ENCODE measurements at regions not wholly inside any gene's neighbourhood (a gene's known extent, or its start where the extent isn't known, plus 50 kb on each side); places are given as distances from the start of the nearest gene placed in this dataset.

DNA sequence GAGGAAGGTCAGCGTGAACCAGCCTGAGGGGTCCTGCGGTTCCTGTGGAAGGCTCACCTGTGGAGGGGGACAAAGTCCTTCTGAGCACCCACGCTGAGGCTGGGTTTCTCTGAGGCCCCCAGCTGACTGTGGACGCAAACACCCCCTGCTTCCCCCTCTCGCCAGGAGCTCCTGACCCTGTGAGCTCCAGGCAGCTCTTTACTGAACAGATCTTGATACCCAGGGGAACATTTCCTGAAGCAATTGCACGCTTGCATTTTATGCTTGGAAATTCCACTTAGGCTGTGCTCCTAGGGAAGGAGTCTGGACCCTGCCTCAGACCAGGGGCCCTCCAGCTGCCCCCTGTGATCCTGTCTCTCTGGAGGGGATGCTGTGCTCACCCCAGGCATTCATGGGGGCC lies 454.2 kb upstream of the B3GAT1 start:
- Histone ChIP-seq H3K4me2 (ENCODE audit: low read length) (no peak overlapping the region), H3K9me3 (ENCODE audit: low read length) (no peaks in the 10 kb centered on the region), H3K4me3 (ENCODE audit: low read depth, low read length, poor library complexity, severe bottlenecking) (no peak overlapping the region), H3K79me2 (ENCODE audit: insufficient read depth, low read length) (no peaks in the 10 kb centered on the region), H2AFZ (ENCODE audit: low read length) (no peak overlapping the region), H3F3A (ENCODE audit: insufficient read depth, low read length) (no peaks in the 10 kb centered on the region), H3K27ac (ENCODE audit: low read depth, low read length, poor library complexity, severe bottlenecking) (no peak overlapping the region), H3K9me2 (ENCODE audit: low read depth, low read length) (no peaks in the 10 kb centered on the region), H3K36me3 (ENCODE audit: insufficient read depth, low read length) (no peaks in the 10 kb centered on the region), H3K27me3 (ENCODE audit: insufficient read depth, low read length) (no peaks in the 10 kb centered on the region), H4K20me1 (ENCODE audit: insufficient read depth, low read length) (no peaks in the 10 kb centered on the region), H3K4me1 (ENCODE audit: insufficient read depth, low read length, severe bottlenecking) (no peaks in the 10 kb centered on the region), H3K9ac (ENCODE audit: low read length) (no peak overlapping the region)
- no peak for TF ChIP-seq EZH2 (IDR thresholded peaks at IDR 0.05; ENCODE audit: borderline replicate concordance, low read length)
- TF ChIP-seq, protein P1, sequence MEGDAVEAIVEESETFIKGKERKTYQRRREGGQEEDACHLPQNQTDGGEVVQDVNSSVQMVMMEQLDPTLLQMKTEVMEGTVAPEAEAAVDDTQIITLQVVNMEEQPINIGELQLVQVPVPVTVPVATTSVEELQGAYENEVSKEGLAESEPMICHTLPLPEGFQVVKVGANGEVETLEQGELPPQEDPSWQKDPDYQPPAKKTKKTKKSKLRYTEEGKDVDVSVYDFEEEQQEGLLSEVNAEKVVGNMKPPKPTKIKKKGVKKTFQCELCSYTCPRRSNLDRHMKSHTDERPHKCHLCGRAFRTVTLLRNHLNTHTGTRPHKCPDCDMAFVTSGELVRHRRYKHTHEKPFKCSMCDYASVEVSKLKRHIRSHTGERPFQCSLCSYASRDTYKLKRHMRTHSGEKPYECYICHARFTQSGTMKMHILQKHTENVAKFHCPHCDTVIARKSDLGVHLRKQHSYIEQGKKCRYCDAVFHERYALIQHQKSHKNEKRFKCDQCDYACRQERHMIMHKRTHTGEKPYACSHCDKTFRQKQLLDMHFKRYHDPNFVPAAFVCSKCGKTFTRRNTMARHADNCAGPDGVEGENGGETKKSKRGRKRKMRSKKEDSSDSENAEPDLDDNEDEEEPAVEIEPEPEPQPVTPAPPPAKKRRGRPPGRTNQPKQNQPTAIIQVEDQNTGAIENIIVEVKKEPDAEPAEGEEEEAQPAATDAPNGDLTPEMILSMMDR (IDR thresholded peaks at IDR 0.05; ENCODE audit: low read length): no peak

DNA sequence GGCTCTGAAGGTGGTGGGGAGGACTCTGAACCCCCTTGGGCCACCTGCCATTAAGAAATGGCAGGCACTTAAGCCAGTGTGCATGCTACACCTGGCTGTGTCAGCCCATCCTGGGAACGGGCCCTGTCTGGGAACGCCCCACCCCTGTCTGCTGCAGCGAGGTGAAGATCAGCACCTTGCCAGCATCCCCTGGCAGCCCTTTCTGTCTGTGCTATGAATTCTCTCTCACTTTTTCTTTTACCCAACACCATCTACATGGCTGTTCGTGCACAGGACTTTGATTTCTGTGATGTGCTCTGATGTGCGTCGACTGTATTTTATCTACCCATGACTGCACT lies 452.9 kb upstream of the B3GAT1 start:
- Histone ChIP-seq H3K27ac (ENCODE audit: low read depth, low read length, poor library complexity, severe bottlenecking) (no peak overlapping the region), H3F3A (ENCODE audit: insufficient read depth, low read length) (no peaks in the 10 kb centered on the region), H3K79me2 (ENCODE audit: insufficient read depth, low read length) (no peaks in the 10 kb centered on the region), H4K20me1 (ENCODE audit: insufficient read depth, low read length) (no peaks in the 10 kb centered on the region), H3K27me3 (ENCODE audit: insufficient read depth, low read length) (no peaks in the 10 kb centered on the region), H3K9me3 (ENCODE audit: low read length) (no peaks in the 10 kb centered on the region), H2AFZ (ENCODE audit: low read length) (no peak overlapping the region), H3K9me2 (ENCODE audit: low read depth, low read length) (no peaks in the 10 kb centered on the region), H3K9ac (ENCODE audit: low read length) (no peak overlapping the region), H3K4me2 (ENCODE audit: low read length) (no peak overlapping the region), H3K36me3 (ENCODE audit: insufficient read depth, low read length) (no peaks in the 10 kb centered on the region), H3K4me3 (ENCODE audit: low read depth, low read length, poor library complexity, severe bottlenecking) (no peak overlapping the region), H3K4me1 (ENCODE audit: insufficient read depth, low read length, severe bottlenecking) (no peaks in the 10 kb centered on the region)
- TF ChIP-seq, protein P1 (IDR thresholded peaks at IDR 0.05; ENCODE audit: low read length): no peak

DNA sequence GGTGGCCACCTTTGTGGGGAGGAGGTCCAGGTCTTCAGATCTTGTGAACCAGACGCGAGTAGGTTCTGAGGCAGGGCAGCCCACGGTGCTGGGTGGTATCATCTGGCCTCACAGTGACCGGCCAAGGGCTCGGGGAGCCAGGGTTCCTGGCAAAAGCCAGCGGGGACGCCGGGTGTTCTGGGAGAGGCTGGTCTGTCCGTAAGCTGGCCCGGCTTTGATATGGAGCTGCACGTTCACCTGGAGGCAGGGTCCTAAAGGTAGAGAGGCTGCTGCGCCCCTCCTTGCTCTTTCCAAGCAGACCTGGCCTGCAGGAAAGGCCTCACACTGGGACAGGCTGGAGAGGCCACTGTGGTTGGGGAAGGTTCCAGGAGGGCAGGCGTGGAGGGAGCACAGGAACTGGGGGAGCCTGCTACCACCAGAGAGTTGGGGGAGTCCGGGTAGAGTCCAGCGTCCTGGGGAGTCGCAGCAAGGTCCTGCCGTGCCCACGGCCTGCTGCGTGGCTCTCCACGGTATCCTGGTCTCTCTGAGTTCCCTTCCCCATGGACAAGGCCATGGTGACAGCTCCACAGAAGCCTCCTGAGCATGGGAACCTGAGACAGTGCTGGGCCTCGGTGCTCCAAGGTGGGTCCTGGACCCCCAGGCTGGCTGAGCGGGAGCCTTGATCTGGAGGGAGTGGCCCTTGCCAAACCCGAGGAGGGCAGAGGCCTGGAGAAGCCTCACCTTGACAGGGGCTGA lies 452.4 kb upstream of the B3GAT1 start:
- Histone ChIP-seq H3K9me3 (ENCODE audit: low read length) (no peaks in the 10 kb centered on the region), H3K27ac (ENCODE audit: low read depth, low read length, poor library complexity, severe bottlenecking) (no peak overlapping the region), H3K27me3 (ENCODE audit: insufficient read depth, low read length) (no peaks in the 10 kb centered on the region), H4K20me1 (ENCODE audit: insufficient read depth, low read length) (no peaks in the 10 kb centered on the region), H3K9me2 (ENCODE audit: low read depth, low read length) (no peaks in the 10 kb centered on the region), H3K4me2 (ENCODE audit: low read length) (no peak overlapping the region), H3K36me3 (ENCODE audit: insufficient read depth, low read length) (no peaks in the 10 kb centered on the region), H3K9ac (ENCODE audit: low read length) (no peak overlapping the region), H3F3A (ENCODE audit: insufficient read depth, low read length) (no peaks in the 10 kb centered on the region), H3K4me3 (ENCODE audit: low read depth, low read length, poor library complexity, severe bottlenecking) (no peak overlapping the region), H3K79me2 (ENCODE audit: insufficient read depth, low read length) (no peaks in the 10 kb centered on the region), H3K4me1 (ENCODE audit: insufficient read depth, low read length, severe bottlenecking) (no peaks in the 10 kb centered on the region), H2AFZ (ENCODE audit: low read length) (no peak overlapping the region)
- no peak for TF ChIP-seq EZH2 (IDR thresholded peaks at IDR 0.05; ENCODE audit: borderline replicate concordance, low read length)
- TF ChIP-seq, protein P1 (IDR thresholded peaks at IDR 0.05; ENCODE audit: low read length): no peak

All from OCI-LY1 (cell line).